ENCODE measurements at regions not wholly inside any gene's neighbourhood (a gene's known extent, or its start where the extent isn't known, plus 50 kb on each side); places are given as distances from the start of the nearest gene placed in this dataset.
"Not testable (repeated sequence)": the region's sequence is repeated elsewhere in the genome, so short reads cannot be mapped to it uniquely, and the experiment has no call there.

DNA sequence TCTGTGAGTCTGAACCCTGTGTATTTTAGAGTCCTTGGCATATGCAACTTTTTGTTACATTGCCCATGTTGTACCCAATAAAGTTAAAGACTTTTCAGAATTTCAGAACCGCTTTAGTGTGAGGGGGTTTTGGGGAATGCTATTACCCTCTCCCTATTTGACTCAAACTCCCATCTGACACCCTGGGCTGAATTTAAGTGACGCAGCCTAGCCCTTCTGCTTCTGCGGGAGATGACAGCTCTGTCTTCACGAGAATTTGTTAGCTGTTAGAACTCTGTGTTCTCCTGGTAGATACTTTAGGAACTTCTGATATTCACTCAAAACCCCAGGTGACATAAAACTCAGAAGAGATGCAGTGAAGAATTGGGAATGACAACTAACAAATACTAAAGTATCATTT is 500.6 kb upstream of the ID4 start:
- no peak for DNase-seq

DNA sequence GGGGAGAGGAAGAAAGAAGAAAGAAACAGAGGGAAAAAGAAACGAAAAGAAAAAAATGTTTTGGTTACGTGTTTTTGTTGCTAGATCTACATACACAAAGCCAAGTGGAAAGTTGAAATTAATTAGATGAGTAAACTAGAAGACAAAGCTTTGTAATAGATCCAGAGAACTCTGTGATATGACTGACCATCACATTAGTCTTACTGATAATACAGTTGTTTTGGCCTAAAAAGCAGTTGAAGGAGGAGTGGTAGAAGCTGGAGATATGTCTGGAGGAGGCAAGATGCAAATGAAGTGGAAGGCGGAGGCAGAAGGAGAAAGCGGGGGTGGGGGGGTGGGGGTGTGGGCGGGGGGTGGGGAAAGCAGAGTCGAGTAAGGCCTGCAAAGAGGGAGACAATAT is 500.1 kb upstream of the ID4 start:
- no peak for DNase-seq

DNA sequence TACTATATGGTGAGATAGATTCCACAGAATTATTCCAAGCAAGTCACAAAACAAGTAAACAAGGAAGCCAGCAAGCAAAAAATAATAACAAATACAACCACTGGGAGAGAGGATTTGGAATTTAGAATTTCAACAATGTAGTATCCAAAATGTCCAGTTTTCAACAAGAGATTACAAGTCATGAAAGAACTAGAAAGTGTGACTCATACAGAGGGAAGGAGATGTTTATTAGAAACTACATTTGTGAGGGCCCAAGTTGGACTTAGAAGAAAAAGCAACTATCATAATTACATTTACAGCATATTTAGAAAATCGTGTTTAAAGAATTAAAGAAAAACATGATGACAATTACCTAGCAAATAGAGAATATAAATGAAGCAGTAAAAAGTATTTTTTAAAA is 494.6 kb upstream of the ID4 start:
- DNase-seq: no peak

DNA sequence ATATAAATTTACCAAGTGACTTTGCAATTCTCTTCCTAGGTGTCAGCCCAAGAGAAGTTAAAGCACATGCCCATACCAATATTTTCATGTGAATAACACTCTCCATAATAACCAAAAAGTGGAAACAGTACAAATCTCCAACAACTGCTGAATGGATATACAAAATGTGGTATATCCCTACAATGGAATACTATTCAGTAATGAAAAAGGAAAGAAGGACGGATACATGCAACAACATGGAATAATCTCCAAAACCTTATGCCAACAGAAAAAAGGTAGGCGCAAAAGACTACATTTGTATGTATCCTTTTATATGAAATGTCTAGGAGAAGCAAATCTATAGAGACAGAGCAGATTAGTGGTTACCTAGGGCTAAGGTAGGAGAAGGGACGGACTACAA is 487.7 kb upstream of the ID4 start:
- no peak for DNase-seq

DNA sequence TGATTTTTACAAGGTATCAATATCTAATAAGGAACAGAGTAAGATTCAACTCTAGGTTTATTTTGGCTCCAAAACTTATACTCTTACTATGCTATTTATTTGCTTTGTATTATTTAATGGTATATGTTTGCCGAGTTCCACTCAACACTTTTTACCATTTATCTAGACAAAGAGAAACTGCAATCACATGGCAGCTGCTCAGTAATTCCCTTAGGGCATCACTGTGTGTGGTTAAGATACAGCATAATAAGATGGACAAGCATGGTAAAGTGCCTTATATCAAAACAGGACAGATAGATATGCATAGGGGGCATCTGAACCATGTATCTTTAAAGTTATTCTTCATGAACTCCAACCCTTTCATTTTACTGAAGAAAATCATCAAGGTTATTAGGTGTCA is 483.0 kb upstream of the ID4 start:
- no peak for DNase-seq

DNA sequence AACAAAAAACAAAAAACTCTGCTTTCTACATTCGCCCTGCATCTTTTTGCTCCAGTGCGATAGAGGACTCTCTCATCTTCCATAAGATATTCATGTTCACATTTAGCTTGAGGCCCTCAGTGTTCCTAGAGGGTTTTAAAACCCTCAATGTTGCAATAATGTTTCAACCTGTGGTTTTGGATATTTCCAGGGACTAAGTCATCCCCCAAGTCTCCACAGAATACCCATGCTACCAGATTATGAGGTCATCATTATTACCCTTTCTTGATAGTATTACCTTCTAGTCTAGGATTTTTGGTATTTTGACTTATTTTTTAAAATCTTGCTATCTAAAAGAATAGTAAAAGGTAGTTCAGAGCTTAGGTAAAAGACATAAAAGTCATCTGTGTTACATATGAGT is 480.5 kb upstream of the ID4 start:
- DNase-seq: no peak

DNA sequence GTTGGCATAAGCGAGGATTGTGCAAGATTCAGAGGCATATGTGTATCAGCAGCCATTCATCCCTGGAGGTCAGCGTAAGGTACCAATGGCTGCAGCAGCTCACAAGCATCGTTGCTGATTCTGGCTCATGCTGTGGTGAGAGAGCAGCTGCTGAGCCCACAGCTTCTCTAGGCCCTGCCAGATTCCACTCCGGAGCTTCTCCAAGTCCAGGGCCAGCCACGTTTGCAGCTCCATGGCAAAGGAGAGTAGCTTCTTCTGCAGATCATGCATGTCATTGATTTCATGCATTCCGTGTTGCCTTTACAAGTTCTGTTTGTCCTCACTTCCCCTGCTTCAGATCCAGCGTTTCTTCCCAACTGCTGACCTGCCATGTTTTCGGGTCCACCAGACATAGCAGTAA is 474.8 kb upstream of the ID4 start:
- no peak for DNase-seq

DNA sequence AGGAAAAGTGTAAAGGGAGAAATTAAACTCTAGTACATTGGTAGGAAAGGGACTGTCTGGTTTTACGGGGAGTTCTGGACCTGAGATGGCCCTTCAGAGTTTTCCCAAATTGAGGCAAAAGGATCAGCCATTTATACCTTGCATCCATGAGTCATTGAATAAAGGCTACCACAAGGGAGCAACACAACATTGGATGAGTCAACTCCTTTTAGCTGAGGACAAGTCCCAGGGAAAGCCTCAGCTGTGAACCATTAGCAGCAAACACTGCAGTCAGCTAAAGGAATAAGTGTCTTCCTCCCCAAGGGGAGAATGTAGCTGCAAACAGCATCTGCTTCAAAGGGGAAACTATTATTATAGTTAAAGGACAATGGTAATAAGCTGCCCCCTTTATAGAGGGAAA is 468.7 kb upstream of the ID4 start:
- no peak for DNase-seq

DNA sequence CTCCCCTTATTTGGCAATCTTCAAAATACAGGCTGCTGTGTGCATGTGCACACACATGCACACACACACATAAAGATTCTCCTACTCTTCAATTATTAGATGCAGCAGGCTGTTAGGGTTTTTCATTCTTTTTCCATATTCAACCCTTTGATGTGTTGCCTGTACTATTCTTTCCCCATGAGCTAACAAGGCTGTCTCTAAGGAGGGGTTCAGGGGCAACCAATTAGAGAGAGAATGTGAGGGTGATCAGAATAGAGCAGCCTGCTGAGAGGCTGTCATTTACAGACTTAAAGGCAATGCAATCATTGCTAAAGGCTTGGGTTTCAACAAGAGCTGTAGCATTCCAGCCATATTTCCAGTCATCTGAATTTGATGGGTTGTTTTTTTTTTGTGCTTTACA is 467.4 kb upstream of the ID4 start:
- no peak for DNase-seq

DNA sequence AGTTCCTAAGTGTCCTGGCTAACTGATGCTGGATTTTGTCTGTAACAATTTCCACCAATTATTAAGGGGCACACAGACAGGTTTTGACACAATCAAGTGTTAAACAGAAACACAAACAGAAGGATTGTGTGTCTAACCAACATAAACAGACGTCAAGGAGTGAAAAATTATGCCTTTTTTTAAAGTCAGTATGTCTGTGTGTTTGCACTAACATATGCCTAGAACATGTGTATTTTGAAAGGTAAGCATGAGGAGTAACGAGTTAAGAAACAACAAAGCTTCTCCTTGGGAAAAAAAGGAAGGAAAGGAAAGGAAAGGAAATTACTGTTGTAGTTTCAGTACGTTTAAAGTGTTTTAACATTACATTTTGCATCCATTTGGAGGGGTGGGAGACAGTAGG is 466.3 kb upstream of the ID4 start:
- no peak for DNase-seq

DNA sequence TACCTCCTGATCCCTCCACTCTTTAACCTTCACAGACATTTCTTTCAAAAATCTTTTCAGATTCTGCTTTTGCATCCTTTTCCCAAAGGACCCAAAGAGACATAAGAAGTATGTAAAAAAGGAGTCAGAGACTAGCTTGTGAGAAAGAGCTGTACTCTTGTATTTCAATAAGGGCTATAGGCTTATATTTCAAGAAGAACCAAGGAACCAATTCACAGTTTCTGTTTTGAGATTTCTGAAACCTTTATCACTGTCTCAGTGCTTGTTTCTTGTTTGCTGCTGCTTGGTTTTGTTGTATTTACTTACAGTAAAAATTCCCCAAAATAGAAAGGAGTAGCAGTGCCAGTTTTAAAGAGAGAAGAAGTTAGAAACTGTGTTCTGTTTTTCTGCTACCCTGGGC is 461.6 kb upstream of the ID4 start:
- no peak for DNase-seq

DNA sequence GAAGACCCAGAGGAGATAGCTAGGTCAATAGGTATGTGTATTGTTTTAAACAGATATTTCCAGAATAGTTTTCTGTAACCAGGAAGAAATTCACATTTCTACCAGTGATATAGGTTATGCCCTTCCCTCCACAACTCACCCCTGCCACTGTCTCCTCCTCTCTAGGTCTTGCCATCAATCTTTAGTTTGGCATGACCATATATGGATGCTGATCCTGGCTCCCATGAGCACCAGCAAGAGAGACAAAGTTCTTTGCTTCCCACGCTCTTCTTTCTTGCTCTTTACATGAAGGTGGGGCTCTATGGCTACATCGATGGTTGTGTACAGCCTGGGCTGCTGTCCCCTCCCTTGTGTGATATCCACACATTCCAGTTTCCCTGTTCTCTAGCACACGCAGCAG is 459.4 kb upstream of the ID4 start:
- DNase-seq: no peak

DNA sequence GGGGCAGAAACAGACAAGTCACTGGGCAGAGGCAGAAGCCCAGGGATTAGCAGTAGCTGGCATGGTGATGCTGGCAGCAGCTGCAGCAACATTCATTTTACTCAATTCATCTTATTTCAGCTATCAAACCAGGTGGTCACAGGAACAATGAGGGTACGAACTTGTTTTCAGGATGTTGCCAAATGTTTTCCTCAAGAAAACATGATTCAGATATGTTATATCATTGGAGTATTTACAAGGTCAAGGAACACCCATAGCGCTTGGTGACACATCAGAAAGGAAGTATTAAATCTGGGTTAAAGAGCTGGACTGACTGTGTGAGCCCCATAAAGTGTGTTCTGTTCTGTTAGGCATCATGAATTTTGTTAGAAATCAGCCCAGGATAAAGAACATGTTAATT is 456.9 kb upstream of the ID4 start:
- DNase-seq: no peak

DNA sequence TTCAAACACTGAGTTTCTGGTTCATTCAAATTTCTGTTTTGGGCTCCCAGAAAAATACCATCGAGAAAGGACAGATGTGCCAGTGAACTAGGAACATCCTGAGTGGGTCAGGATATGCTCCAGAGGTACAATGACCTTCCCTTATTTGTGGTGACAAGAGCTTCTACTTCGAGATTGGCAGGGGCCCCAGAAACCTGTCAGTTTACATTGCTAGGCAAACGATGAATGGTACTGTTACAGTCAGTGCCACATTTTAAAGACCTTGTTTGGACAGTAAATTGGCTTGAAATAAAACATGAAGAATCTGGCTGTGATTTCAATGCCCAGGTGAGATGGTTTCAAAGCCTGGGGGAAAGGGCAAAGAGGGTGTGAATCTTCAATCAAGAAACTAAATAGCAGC is 454.5 kb upstream of the ID4 start:
- DNase-seq: no peak

DNA sequence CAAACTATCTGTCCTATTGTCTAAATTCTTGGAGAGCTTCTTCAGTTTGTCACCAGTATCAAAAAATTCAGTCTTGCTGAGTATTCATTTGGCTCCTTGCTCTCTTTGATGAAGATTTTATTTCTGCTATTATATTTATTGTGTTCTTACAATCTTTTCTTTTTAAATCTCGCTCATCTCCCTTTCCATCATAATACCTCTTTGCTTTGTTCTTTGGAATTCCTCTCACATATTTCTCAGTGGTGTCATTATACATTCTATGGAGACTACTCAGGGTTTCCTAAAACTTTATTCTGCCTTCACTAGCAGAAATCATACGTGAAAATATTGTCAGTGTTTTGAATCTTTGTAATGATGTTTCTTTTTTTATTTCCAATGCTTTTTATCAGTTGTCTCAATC is 445.2 kb upstream of the ID4 start:
- DNase-seq: no peak

DNA sequence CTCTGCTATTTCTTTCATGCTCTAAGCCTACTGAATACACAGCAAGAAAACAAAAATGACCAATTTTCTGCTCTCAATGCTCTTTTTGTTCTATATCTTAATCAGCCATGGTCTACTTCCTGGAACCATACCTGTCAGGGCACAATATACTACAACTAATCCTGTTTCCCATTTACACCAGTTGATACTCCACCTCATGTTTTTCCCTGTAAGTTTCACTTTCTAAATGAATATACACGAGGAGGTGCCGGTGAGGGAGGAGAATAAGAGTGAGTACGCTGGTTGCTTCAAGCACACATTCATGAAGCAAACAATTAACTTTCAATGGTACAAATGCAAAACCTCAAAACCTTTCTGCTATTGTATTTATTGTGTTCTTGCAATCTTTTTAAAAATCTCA is 443.1 kb upstream of the ID4 start:
- DNase-seq: no peak

DNA sequence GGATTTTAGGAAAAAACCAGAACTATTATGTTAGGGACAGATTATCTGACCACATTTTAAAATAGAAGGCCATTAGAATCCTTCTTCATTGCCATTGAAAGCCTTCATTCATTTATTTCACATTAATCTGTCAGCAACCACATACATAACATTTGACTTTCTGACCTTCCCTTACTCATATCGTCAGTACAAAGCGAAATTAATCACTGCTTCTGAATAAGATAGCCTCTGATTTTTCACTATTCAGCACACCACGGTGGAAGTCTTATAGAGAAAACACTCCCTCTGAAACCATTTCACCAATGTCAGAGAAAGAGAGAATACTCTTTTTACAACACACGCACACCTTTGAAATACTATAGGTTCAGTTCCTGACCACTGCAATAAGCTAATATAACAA is 442.5 kb upstream of the ID4 start:
- DNase-seq: no peak

DNA sequence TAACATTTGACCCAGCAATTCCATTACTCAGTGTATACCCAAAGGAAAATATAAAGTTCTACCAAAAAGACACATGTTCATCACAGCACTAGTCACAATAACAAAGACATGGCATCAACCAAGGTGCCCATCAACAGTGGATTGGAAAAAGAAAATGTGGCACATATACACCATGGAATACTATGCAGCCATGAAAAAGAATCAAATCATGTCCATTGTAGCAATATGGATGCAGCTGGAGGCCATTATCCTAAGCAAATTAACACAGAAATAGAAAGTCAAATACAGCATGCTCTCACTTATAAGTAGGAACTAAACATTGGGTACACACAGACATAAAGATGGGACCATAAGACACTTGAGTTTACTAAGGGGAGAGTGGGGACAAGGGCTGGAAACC is 441.9 kb upstream of the ID4 start:
- no peak for DNase-seq

DNA sequence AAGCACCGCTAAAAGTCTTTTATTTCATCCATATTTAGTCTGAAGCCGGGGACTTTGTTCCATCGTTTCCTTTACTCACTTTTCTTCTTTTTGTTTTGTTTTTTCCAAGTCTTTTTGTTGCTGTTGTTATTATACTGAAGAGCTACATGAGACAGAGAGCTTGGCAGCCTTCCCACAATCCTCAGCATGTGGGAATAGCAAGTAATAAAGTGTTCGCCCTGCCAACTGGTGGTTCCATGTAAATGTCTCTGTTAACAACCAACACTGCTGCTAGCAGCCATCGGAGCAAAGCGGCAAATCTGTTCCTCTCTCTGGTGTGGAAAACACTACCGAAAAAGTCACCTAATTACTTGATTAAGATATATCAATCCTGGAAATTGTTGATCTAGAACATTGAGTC is 437.8 kb upstream of the ID4 start:
- peak in 1 of 2 experiments; percentile 7 for DNase-seq

DNA sequence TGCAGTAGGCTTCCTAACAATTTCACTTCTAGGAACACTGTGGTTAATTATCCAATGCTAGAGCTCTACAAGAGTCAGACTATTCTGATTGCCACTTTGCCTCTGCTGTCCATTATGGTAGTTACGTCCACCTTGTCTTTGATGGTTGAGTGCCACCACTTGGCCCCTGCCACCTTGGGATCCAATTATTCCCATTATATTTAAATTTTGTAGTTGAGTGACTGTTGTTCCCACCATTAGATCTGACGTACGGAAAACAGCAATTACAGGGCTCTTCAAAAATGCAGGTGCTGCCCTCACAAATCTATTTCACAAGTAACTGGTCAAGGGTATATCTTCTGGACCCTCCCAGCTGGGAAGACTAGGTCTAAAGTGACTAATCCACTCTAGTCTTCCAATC is 432.3 kb upstream of the ID4 start:
- not testable (repeated sequence) for DNase-seq

DNA sequence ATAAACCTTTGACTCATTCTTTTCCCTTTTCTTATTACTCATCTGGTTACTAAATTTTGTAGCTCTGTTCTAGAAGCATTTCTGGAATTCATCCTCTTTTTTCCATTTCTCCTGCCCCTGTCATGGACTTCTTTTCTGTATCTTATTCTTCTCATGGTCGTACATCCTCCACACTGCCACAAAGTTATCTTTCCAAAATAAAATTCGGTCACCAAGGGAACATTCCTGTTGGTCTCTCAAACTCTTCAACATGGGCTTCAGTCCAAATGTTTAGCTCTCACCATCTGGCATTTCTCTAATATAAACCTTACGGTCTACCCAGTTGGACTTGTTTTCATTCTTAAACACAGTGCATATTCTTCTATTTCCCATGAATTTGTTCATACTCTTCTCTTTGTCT is 428.8 kb upstream of the ID4 start:
- DNase-seq: no peak

DNA sequence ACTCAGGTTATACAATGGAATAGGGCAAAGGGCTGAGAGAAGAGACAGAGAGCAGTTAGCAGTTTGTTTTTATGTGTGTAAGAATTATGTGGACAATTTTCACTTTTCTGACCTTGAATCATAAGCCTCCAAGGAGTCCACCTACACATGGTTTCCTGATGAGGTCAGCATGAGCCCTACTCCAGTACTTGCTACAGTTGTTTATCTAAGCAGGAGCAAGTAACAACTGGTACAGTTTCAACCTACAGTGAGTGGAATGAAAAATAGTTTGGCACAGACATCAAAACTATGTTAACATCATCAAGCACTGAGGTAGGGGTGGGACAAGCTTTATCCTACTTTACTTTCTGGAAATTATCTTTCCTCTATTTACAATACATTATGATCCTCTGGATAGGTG is 426.7 kb upstream of the ID4 start:
- no peak for DNase-seq

DNA sequence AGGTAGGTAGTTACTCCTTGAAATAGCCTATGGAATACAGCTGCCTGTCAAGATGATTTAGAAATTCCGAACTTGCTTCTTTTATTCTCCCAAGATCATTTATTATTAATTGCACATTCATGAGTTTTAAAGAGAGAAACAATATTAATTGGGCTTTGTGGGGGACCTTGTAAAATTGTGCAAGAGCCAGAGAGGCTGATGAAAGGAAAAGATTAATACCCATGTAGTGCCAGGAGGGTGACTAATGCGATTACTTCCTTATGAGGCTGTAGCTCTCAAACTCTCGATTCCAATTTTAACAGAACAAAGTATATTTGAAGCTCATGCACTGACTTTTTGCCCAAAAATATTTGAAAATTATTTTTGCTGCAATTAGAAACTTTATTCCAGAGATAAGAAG is 423.8 kb upstream of the ID4 start:
- DNase-seq: no peak

DNA sequence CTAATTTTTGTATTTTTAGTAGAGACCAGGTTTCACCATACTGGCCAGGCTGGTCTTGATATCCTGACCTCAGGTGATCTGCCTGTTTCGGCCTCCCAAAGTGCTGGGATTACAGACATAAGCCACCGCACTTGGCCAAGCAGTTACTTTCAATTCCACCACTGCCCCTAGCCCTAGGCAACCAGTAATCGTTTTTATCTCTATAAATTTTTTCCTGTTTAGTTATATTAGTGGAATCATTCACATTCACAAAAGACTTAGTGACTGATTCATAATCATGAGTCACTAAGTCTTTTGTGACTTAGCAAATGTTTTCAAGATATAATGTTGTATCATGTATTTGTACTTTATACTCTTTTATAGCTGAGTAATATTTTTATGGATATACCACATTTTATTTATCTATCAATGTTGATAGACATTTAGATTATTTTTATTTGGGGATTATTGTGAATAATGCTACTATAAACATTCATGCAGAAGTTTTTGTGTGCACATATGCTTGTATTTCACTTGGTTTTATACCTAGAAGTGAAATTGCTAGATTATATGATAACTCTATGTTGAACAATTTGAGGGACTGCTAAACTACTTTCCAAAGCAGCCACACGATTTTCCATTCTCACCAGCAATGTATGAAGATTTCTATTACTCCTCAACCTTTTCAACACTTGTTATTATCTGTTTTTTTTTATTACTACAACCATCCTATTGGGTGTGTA is 421.4 kb upstream of the ID4 start:
- no peak for DNase-seq

DNA sequence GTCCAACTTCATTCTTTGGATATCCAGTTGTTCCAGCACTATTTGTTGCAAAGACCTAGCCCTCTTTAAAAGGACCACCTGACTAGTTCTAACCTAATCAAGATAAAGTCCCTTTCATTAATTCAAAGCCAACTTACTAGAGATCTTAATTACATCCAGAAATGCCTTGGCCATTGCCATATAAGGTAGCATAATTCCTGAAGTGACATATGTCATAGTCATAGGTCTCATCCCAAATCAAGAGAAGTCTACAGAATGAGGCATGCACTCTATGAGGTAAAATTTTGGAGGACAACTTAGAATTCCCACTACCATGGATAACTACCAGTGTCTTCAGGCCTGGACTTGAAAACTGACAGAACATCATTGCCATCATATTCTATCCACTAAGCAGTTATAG is 420.4 kb upstream of the ID4 start:
- DNase-seq: no peak

DNA sequence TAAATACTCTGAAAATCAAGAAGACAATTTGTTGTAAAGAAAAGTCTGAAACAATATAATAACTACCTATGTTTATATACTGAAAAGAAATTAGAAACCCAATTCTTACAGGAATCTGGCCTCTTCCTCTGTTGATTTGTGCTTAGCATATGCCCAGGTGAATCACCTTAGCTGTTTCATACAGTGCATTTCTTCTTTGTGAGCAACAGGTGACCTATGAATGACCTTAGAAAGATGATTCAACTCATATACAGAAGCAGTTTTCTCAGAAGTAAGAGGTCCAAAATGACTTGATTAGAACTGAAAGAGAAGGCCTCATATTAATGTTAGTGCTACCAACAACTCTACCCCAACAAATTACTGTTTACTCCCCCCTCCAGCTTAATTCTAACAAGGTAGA is 419.5 kb upstream of the ID4 start:
- DNase-seq: no peak
